Trophoblast cell (in vitro differentiated cells and primary cell): ENCODE measurements at regions not wholly inside any gene's neighbourhood (a gene's known extent, or its start where the extent isn't known, plus 50 kb on each side); places are given as distances from the start of the nearest gene placed in this dataset.

Experiments
- DNase-seq, 2 donors: peaks; one replicate each; pipeline ENCODE4 v3.0.0-alpha.2; 2016
- H2AFZ ChIP-seq: 2 replicates; pipeline ENCODE4 v1.6.1; 2013; ENCODE audit warnings: low read length, moderate library complexity, mild to moderate bottlenecking; ENCODE audit not compliant: insufficient read depth, poor library complexity
- H2AK5ac ChIP-seq: 2 replicates; pipeline ENCODE4 v1.6.1; 2013; ENCODE audit warnings: mild to moderate bottlenecking, low read length
- H2BK120ac ChIP-seq: 2 replicates; pipeline ENCODE4 v1.6.1; 2013; ENCODE audit warnings: low read length, mild to moderate bottlenecking, moderate library complexity; ENCODE audit not compliant: insufficient read depth, poor library complexity
- H2BK12ac ChIP-seq: 2 replicates; pipeline ENCODE4 v1.6.1; 2013; ENCODE audit warnings: mild to moderate bottlenecking, low read length, moderate library complexity
- H2BK5ac ChIP-seq: 2 replicates; pipeline ENCODE4 v1.6.1; 2013; ENCODE audit warnings: low read length, low read depth, moderate library complexity, mild to moderate bottlenecking; ENCODE audit not compliant: poor library complexity
- H3K14ac ChIP-seq: 2 replicates; pipeline ENCODE4 v1.6.1; 2013; ENCODE audit warnings: mild to moderate bottlenecking, low read length
- H3K18ac ChIP-seq: 2 replicates; pipeline ENCODE4 v1.6.1; 2013; ENCODE audit warnings: mild to moderate bottlenecking, low read length
- H3K23ac ChIP-seq: 2 replicates; pipeline ENCODE4 v1.6.1; 2013; ENCODE audit warnings: low read length
- H3K27ac ChIP-seq: 2 replicates; pipeline ENCODE4 v1.5.1; 2013; ENCODE audit warnings: low read depth, mild to moderate bottlenecking, inconsistent platforms, low read length, moderate library complexity
- H3K27me3 ChIP-seq: 2 replicates; pipeline ENCODE4 v1.6.1; 2013; ENCODE audit warnings: inconsistent platforms, mild to moderate bottlenecking, low read length, moderate library complexity; ENCODE audit not compliant: insufficient read depth
- H3K36me3 ChIP-seq, 2 experiments: 1 replicate in 1 of 2; 2 replicates in 1 of 2; pipeline ENCODE4 v1.6.1; 2013; ENCODE audit warnings: low read length in 2 of 2, mild to moderate bottlenecking in 2 of 2, moderate library complexity in 1 of 2; ENCODE audit not compliant: insufficient read depth in 2 of 2, control insufficient read depth in 1 of 2
- H3K4ac ChIP-seq: 2 replicates; pipeline ENCODE4 v1.6.1; 2013; ENCODE audit warnings: low read depth, mild to moderate bottlenecking, low read length, moderate library complexity
- H3K4me1 ChIP-seq, 2 experiments: 1 replicate in 1 of 2; 2 replicates in 1 of 2; pipeline ENCODE4 v1.6.1; 2013; ENCODE audit warnings: low read length in 2 of 2, mild to moderate bottlenecking in 2 of 2, moderate library complexity in 1 of 2; ENCODE audit not compliant: insufficient read depth in 2 of 2, control insufficient read depth in 1 of 2
- H3K4me2 ChIP-seq: 2 replicates; pipeline ENCODE4 v1.6.1; 2013; ENCODE audit warnings: inconsistent platforms, mild to moderate bottlenecking, low read length, moderate library complexity
- H3K4me3 ChIP-seq: 2 replicates; pipeline ENCODE4 v1.5.1; 2013; ENCODE audit warnings: mild to moderate bottlenecking, low read depth, low read length, inconsistent platforms
- H3K79me1 ChIP-seq: one replicate; pipeline ENCODE4 v1.6.1; 2013; ENCODE audit warnings: low read length
- H3K79me2 ChIP-seq: 2 replicates; pipeline ENCODE4 v1.6.1; 2013; ENCODE audit warnings: low read length, mild to moderate bottlenecking; ENCODE audit not compliant: control insufficient read depth, insufficient read depth, poor library complexity
- H3K9ac ChIP-seq: 2 replicates; pipeline ENCODE4 v1.6.1; 2013; ENCODE audit warnings: mild to moderate bottlenecking, low read length
- H3K9me3 ChIP-seq: 2 replicates; pipeline ENCODE4 v1.6.1; 2013; ENCODE audit warnings: low read depth, mild to moderate bottlenecking, control low read depth, inconsistent platforms, low read length; ENCODE audit not compliant: insufficient read depth
- H4K12ac ChIP-seq: 2 replicates; pipeline ENCODE4 v1.6.1; 2013; ENCODE audit warnings: low read depth, mild to moderate bottlenecking, low read length, moderate library complexity
- H4K8ac ChIP-seq: 2 replicates; pipeline ENCODE4 v1.6.1; 2013; ENCODE audit warnings: low read depth, mild to moderate bottlenecking, low read length, moderate library complexity
- H4K91ac ChIP-seq: one replicate; pipeline ENCODE4 v1.6.1; 2013; ENCODE audit warnings: low read depth, mild to moderate bottlenecking, low read length, moderate library complexity
- WGBS: extraction: QIAGEN DNeasy Blood & Tissue Kit; methylation state at CpG from one replicate; pipeline ENCODE4 v1.1.7; 2013; ENCODE audit warnings: missing lambda C conversion rate; ENCODE audit not compliant: insufficient read length, insufficient coverage; ENCODE audit errors: extremely low coverage; 5-methylcytosine and 5-hydroxymethylcytosine counted together

- H4K12ac ChIP-seq, result no peak overlapping the region
- no peak overlapping the region for H3K18ac ChIP-seq
- H2AK5ac ChIP-seq, result no peak overlapping the region
- no peak overlapping the region for H3K14ac ChIP-seq
- no peaks in the 10 kb centered on the region for H3K36me3 ChIP-seq
- H3K23ac ChIP-seq, result no peak overlapping the region
- H4K8ac ChIP-seq, result no peak overlapping the region
- H3K79me2 ChIP-seq, result no peaks in the 10 kb centered on the region
- no peak overlapping the region for H2BK5ac ChIP-seq
- WGBS, result no CpG with 5 or more reads among the region's 2 CpGs
- no peaks in the 10 kb centered on the region for H3K27me3 ChIP-seq
- H3K79me1 ChIP-seq, result no peaks in the 10 kb centered on the region
- H2BK12ac ChIP-seq, result no peak overlapping the region
- H3K4me2 ChIP-seq, result no peak overlapping the region
- H3K9ac ChIP-seq, result no peak overlapping the region
- no peaks in the 10 kb centered on the region for H3K9me3 ChIP-seq
- H3K4me1 ChIP-seq, result no peaks in the 10 kb centered on the region
- no peak overlapping the region for H4K91ac ChIP-seq
- H2BK120ac ChIP-seq, result no peak overlapping the region
- H3K27ac ChIP-seq, result no peak overlapping the region
- no peak overlapping the region for H3K4me3 ChIP-seq
- no peak overlapping the region for H3K4ac ChIP-seq
- no peak overlapping the region for H2AFZ ChIP-seq
- no peak for DNase-seq
Measured at GRCh38 chr10:107284187-107284586, 119.7 kb upstream of the SORCS1 start.

GRCh38 chr10:107280293-107280692 is 115.8 kb upstream of the SORCS1 start:
- Histone ChIP-seq H3K14ac (no peak overlapping the region), H4K8ac (no peak overlapping the region), H3K36me3 (no peaks in the 10 kb centered on the region), H2BK5ac (no peak overlapping the region), H3K9me3 (no peaks in the 10 kb centered on the region), H3K9ac (no peak overlapping the region), H2BK120ac (no peak overlapping the region), H3K18ac (no peak overlapping the region), H3K27ac (no peak overlapping the region), H3K4me3 (no peak overlapping the region), H3K27me3 (no peaks in the 10 kb centered on the region), H2AFZ (no peak overlapping the region), H3K4me1 (no peaks in the 10 kb centered on the region), H3K23ac (no peak overlapping the region), H4K12ac (no peak overlapping the region), H2BK12ac (no peak overlapping the region), H3K4me2 (no peak overlapping the region), H3K4ac (no peak overlapping the region), H4K91ac (no peak overlapping the region), H3K79me1 (no peaks in the 10 kb centered on the region), H2AK5ac (no peak overlapping the region), H3K79me2 (no peaks in the 10 kb centered on the region)
- WGBS, result no CpG with 5 or more reads among the region's 3 CpGs
- DNase-seq, result peak in 1 of 2 donors; percentile 2

DNA sequence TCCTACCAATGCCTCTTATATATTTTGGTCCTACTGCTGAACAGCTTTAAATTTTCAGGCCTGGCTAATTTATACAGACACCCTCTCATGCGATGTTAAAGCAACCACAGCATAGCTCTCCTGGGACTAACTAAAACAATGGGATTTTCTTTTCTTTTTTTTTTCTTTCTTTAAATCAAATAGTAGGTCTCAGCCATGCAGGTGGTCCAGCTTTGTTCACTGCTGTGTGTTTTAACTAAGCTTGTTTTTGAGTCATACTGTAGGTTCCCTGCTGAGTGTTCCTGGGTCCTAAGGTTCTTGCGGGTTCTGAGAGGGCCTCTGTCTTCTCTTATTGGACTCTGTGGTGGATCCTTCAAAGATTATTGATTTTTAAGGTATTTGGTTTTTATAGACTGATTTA is 113.1 kb upstream of the SORCS1 start:
- Histone ChIP-seq H4K91ac (no peak overlapping the region), H2AK5ac (no peak overlapping the region), H3K79me2 (no peaks in the 10 kb centered on the region), H3K79me1 (no peaks in the 10 kb centered on the region), H3K4ac (no peak overlapping the region), H3K14ac (no peak overlapping the region), H4K12ac (no peak overlapping the region), H3K4me3 (no peak overlapping the region), H2AFZ (no peak overlapping the region), H3K36me3 (no peaks in the 10 kb centered on the region), H3K4me1 (no peaks in the 10 kb centered on the region), H3K4me2 (no peak overlapping the region), H3K9ac (no peak overlapping the region), H3K23ac (no peak overlapping the region), H3K18ac (no peak overlapping the region), H2BK12ac (no peak overlapping the region), H3K27me3 (no peaks in the 10 kb centered on the region), H3K27ac (no peak overlapping the region), H3K9me3 (no peaks in the 10 kb centered on the region), H2BK120ac (no peak overlapping the region), H2BK5ac (no peak overlapping the region), H4K8ac (no peak overlapping the region)
- no peak for DNase-seq
- WGBS, result no CpG with 5 or more reads among the region's 2 CpGs

- Histone ChIP-seq H3K36me3 (no peaks in the 10 kb centered on the region), H3K18ac (no peak overlapping the region), H3K27me3 (no peaks in the 10 kb centered on the region), H3K9me3 (no peaks in the 10 kb centered on the region), H2AK5ac (no peak overlapping the region), H3K79me2 (no peaks in the 10 kb centered on the region), H2BK5ac (no peak overlapping the region), H3K4me1 (no peaks in the 10 kb centered on the region), H3K14ac (no peak overlapping the region), H2BK120ac (no peak overlapping the region), H3K4me3 (no peak overlapping the region), H3K27ac (no peak overlapping the region), H3K23ac (no peak overlapping the region), H3K79me1 (no peaks in the 10 kb centered on the region), H4K91ac (no peak overlapping the region), H2AFZ (no peak overlapping the region), H3K4me2 (no peak overlapping the region), H3K4ac (no peak overlapping the region), H2BK12ac (no peak overlapping the region), H4K8ac (no peak overlapping the region), H3K9ac (no peak overlapping the region), H4K12ac (no peak overlapping the region)
- no CpG with 5 or more reads among the region's 3 CpGs for WGBS
- no peak for DNase-seq
Measured at GRCh38 chr10:107275806-107276205, 111.3 kb upstream of the SORCS1 start.
